Left lung (tissue), 4 donors: ENCODE measurements at regions not wholly inside any gene's neighbourhood (a gene's known extent, or its start where the extent isn't known, plus 50 kb on each side); places are given as distances from the start of the nearest gene placed in this dataset.
"Not testable (repeated sequence)": the region's sequence is repeated elsewhere in the genome, so short reads cannot be mapped to it uniquely, and the experiment has no call there.

Experiments used
- ATAC-seq: fragments of 200-7000 bp; cut with Tn5 transposase; one replicate; pipeline ENCODE4 v1.9.1; 2020; ENCODE audit warnings: moderate library complexity
- DNase-seq, 4 donors: peaks; one replicate each; pipeline ENCODE4 v3.0.0-alpha.2; 2013 to 2020
- H3K27ac ChIP-seq, 2 donors: fragments of 200-600 bp; sonication (generic) in 1 of 2; one replicate each; pipeline versions ENCODE4 v1.5.0 to v1.8.0; 2020 to 2021
- H3K27me3 ChIP-seq, 2 donors: fragments of 200-600 bp; sonication (generic) in 1 of 2; one replicate each; pipeline versions ENCODE4 v1.5.0 to v1.8.0; 2020 to 2021
- H3K36me3 ChIP-seq, 2 donors: fragments of 200-600 bp; sonication (generic) in 1 of 2; one replicate each; pipeline versions ENCODE4 v1.5.0 to v1.8.0; 2020 to 2021
- H3K4me1 ChIP-seq, 2 donors: fragments of 200-600 bp; one replicate each; pipeline ENCODE4 v1.8.0; 2021
- H3K4me3 ChIP-seq, 2 donors: fragments of 200-600 bp; sonication (generic) in 1 of 2; one replicate each; pipeline versions ENCODE4 v1.5.0 to v1.8.0; 2020 to 2021; ENCODE audit warnings: mild to moderate bottlenecking in 1 of 2
- H3K9me3 ChIP-seq, 2 donors: fragments of 200-600 bp; sonication (generic) in 1 of 2; one replicate each; pipeline versions ENCODE4 v1.5.0 to v1.8.0; 2020 to 2021
- CTCF ChIP-seq, 2 donors: fragments of 200-600 bp; sonication (generic) in 1 of 2; IDR thresholded peaks; one replicate each; pipeline versions ENCODE4 v1.5.0 to v1.8.0; 2021; ENCODE audit warnings: antibody characterized with exemption in 2 of 2
- intact Hi-C, 2 donors: fragments of 100-400 bp; cut with DNase I; formaldehyde crosslinking; loops; one replicate each; pipeline versions ENCODE4 v1.11.2 to v1.14.2; 2022
- donor health status: DM: no; HTN: yes; CAD: no.
- donor health status: DM: no; HTN: no; CAD: no.

GRCh38 chr11:25456211-25456610 lies 875.7 kb upstream of the ANO3 start:
- Histone ChIP-seq H3K4me1 (no peaks in the 10 kb centered on the region), H3K9me3 (peaks cover 0 to 4% of the 10 kb centered on the region in 2 donors), H3K27me3 (no peaks in the 10 kb centered on the region), H3K4me3 (no peak overlapping the region), H3K36me3 (no peaks in the 10 kb centered on the region), H3K27ac (no peak overlapping the region)
- intact Hi-C loops: no loop called here
- DNase-seq: no peak
- ATAC-seq: no peak
- no peak for TF ChIP-seq CTCF (IDR thresholded peaks at IDR 0.05)

DNA sequence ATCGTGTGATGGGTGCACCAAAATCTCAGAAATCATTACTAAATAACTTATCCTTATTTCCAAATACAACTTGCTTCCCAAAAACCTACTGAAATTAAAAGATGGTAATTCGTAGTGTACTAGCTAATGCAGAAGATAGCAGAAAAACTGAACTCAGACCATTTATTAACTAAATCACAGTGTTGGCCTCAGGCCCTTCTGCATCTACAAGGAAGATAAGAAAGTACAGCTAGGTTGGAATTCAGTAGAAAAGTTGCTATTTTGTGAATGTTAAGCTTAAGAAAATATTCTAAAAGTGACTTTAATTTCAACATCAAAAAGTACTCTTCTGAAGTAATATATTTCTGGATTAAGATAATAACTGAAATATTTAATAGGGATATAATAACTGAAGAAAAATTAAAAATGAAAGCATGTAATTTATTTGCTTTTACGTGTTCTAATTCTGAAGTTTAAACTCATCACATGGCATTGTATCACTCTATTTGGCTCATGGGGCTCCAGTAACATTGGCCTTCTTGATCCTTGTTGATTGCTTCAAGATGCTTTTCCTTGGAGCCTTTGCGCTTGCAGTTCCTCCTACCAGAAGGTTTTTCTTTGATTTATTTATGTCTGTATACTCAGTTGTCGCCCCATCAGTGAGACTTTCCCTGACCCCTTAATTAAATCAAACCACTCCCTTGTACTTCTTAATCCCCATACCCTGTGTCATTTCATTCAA lies 847.9 kb upstream of the ANO3 start:
- DNase-seq (no peak), ATAC-seq (no peak)
- H3K4me3 ChIP-seq: no peak overlapping the region
- H3K4me1 ChIP-seq: no peaks in the 10 kb centered on the region
- H3K36me3 ChIP-seq: no peaks in the 10 kb centered on the region
- no peaks in the 10 kb centered on the region for H3K27me3 ChIP-seq
- no peaks in the 10 kb centered on the region for H3K9me3 ChIP-seq
- no peak overlapping the region for H3K27ac ChIP-seq
- intact Hi-C loops: no loop called here
- no peak for TF ChIP-seq CTCF (IDR thresholded peaks at IDR 0.05)

DNA sequence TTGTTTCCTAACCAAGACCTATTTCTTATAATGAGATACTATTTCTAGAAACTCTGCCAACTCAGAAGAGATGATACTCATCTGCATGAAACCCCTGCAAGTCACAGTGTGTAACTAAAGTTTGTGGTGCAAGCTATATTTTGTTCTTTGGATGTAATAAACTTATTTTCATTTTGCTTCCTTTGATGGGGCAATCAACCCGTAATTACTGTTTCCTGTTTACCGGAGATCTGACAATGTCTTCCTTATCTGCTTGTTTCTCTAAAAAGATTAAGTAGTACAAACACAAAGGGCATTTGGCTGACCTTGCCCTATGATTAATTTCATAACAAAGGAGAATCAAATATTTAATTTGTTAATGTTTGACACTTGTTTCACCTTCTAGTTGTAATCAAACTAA lies 846.6 kb upstream of the ANO3 start:
- no peaks in the 10 kb centered on the region for H3K9me3 ChIP-seq
- ATAC-seq (no peak), DNase-seq (peak in 2 of 4 donors; percentile 28 to 39)
- H3K36me3 ChIP-seq: no peaks in the 10 kb centered on the region
- TF ChIP-seq CTCF (IDR thresholded peaks at IDR 0.05): no peak
- H3K4me1 ChIP-seq: no peaks in the 10 kb centered on the region
- intact Hi-C loops: no loop called here
- no peak overlapping the region for H3K27ac ChIP-seq
- H3K27me3 ChIP-seq: no peaks in the 10 kb centered on the region
- H3K4me3 ChIP-seq: no peak overlapping the region

GRCh38 chr11:25486338-25486737 lies 845.6 kb upstream of the ANO3 start:
- H3K27ac ChIP-seq, H3K27me3 ChIP-seq, DNase-seq, intact Hi-C loops, H3K4me3 ChIP-seq, H3K9me3 ChIP-seq, H3K4me1 ChIP-seq, ATAC-seq, H3K36me3 ChIP-seq: not testable (repeated sequence)

- intact Hi-C loops, DNase-seq, H3K4me1 ChIP-seq, H3K4me3 ChIP-seq, ATAC-seq, H3K36me3 ChIP-seq, H3K27ac ChIP-seq, H3K27me3 ChIP-seq, H3K9me3 ChIP-seq: not testable (repeated sequence)
These were observed 843.8 kb upstream of the ANO3 start for GRCh38 chr11:25488176-25488575.

DNA sequence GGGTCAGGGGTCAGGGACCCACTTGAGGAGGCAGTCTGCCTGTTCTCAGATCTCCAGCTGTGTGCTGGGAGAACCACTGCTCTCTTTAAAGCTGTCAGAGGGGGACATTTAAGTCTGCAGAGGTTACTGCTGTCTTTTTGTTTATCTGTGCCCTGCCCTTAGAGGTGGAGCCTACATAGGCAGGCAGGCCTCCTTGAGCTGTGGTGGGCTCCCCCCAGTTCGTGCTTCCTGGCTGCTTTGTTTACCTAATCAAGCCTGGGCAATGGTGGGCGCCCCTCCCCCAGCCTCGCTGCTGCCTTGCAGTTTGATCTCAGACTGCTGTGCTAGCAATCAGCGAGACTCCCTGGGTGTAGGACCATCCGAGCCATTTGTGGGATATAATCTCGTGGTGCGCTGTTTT lies 830.5 kb upstream of the ANO3 start:
- DNase-seq, H3K4me1 ChIP-seq, H3K27me3 ChIP-seq, H3K27ac ChIP-seq, H3K4me3 ChIP-seq, H3K36me3 ChIP-seq, intact Hi-C loops, ATAC-seq, H3K9me3 ChIP-seq: not testable (repeated sequence)

GRCh38 chr11:25515576-25515975 lies 816.4 kb upstream of the ANO3 start:
- no peak for TF ChIP-seq CTCF (IDR thresholded peaks at IDR 0.05)
- no peak overlapping the region for H3K27ac ChIP-seq
- H3K36me3 ChIP-seq: no peaks in the 10 kb centered on the region
- no peak for ATAC-seq
- H3K4me1 ChIP-seq: no peaks in the 10 kb centered on the region
- H3K27me3 ChIP-seq: no peaks in the 10 kb centered on the region
- no peak for DNase-seq
- H3K4me3 ChIP-seq: no peak overlapping the region
- peaks cover 0 to 4% of the 10 kb centered on the region in 2 donors for H3K9me3 ChIP-seq
- intact Hi-C loops: no loop called here
